ENCODE measurements at regions not wholly inside any gene's neighbourhood (a gene's known extent, or its start where the extent isn't known, plus 50 kb on each side); places are given as distances from the start of the nearest gene placed in this dataset.

DNA sequence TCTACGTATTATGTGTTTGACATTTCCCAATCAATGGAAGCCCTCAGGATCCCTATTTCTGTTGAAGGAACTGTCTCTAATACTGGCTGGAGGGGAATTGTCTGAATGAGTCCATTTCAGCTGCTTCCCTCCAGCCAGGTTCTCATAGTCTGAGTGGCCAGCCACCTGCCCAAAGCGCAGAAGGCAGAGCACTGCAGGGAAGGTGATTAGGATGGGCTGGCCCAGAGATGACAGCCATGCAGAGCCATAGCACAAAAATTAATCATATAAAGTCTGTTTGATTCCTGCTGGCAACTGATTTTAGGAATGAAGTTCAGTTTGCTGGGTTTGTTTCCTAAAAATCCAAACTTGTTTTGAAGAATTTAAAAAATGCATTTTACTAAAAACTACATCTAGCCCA lies 327.1 kb downstream of the ETAA1 start:
- TF ChIP-seq POLR2AphosphoS5 (IDR thresholded peaks at IDR 0.05) (no peak), POLR2A (IDR thresholded peaks at IDR 0.05) (no peak)

Data from sigmoid colon (tissue), 4 donors.